ENCODE measurements at regions not wholly inside any gene's neighbourhood (a gene's known extent, or its start where the extent isn't known, plus 50 kb on each side); places are given as distances from the start of the nearest gene placed in this dataset.

- Mint-ChIP-seq H3K27me3 (peaks cover 6% of the 10 kb centered on the region), H3K27ac (no peak overlapping the region), H3K4me1 (ENCODE audit: low read depth) (peaks cover 6% of the 10 kb centered on the region), H3K36me3 (ENCODE audit: insufficient read depth) (no peaks in the 10 kb centered on the region), H3K4me3 (ENCODE audit: low read depth) (no peak overlapping the region), H3K9me3 (ENCODE audit: low read depth) (no peaks in the 10 kb centered on the region)
- no peak for TF ChIP-seq CTCF (IDR thresholded peaks at IDR 0.05; ENCODE audit: unreplicated experiment)
- no peak for DNase-seq (ENCODE audit: low spot score, unreplicated experiment)
Measured at GRCh38 chr9:85115473-85115872, 445.9 kb downstream of the NTRK2 start.

GRCh38 chr9:85114799-85115198 lies 445.3 kb downstream of the NTRK2 start:
- H3K9me3 Mint-ChIP-seq (ENCODE audit: low read depth): no peaks in the 10 kb centered on the region
- no peak for TF ChIP-seq CTCF (IDR thresholded peaks at IDR 0.05; ENCODE audit: unreplicated experiment)
- H3K36me3 Mint-ChIP-seq (ENCODE audit: insufficient read depth): no peaks in the 10 kb centered on the region
- H3K27me3 Mint-ChIP-seq: peaks cover 3% of the 10 kb centered on the region
- no peak overlapping the region for H3K4me3 Mint-ChIP-seq (ENCODE audit: low read depth)
- no peak for DNase-seq (ENCODE audit: low spot score, unreplicated experiment)
- no peak overlapping the region for H3K27ac Mint-ChIP-seq
- peaks cover 6% of the 10 kb centered on the region for H3K4me1 Mint-ChIP-seq (ENCODE audit: low read depth)

- H3K27ac Mint-ChIP-seq: no peak overlapping the region
- H3K4me3 Mint-ChIP-seq (ENCODE audit: low read depth): no peak overlapping the region
- H3K36me3 Mint-ChIP-seq (ENCODE audit: insufficient read depth): no peaks in the 10 kb centered on the region
- no peak for TF ChIP-seq CTCF (IDR thresholded peaks at IDR 0.05; ENCODE audit: unreplicated experiment)
- peaks cover 5% of the 10 kb centered on the region for H3K4me1 Mint-ChIP-seq (ENCODE audit: low read depth)
- DNase-seq (ENCODE audit: low spot score, unreplicated experiment): no peak
- no peaks in the 10 kb centered on the region for H3K9me3 Mint-ChIP-seq (ENCODE audit: low read depth)
- peaks cover 3% of the 10 kb centered on the region for H3K27me3 Mint-ChIP-seq
Measured at GRCh38 chr9:85112933-85113418, 443.4 kb downstream of the NTRK2 start.

GRCh38 chr9:85112391-85112790 lies 442.9 kb downstream of the NTRK2 start:
- Mint-ChIP-seq H3K27ac (no peak overlapping the region), H3K4me1 (ENCODE audit: low read depth) (peaks cover 5% of the 10 kb centered on the region), H3K36me3 (ENCODE audit: insufficient read depth) (no peaks in the 10 kb centered on the region), H3K9me3 (ENCODE audit: low read depth) (no peaks in the 10 kb centered on the region), H3K27me3 (peaks cover 3% of the 10 kb centered on the region), H3K4me3 (ENCODE audit: low read depth) (no peak overlapping the region)
- no peak for DNase-seq (ENCODE audit: low spot score, unreplicated experiment)
- no peak for TF ChIP-seq CTCF (IDR thresholded peaks at IDR 0.05; ENCODE audit: unreplicated experiment)

- Mint-ChIP-seq H3K9me3 (ENCODE audit: low read depth) (no peaks in the 10 kb centered on the region), H3K4me3 (ENCODE audit: low read depth) (no peak overlapping the region), H3K27me3 (no peaks in the 10 kb centered on the region), H3K27ac (no peak overlapping the region), H3K36me3 (ENCODE audit: insufficient read depth) (no peaks in the 10 kb centered on the region), H3K4me1 (ENCODE audit: low read depth) (peaks cover 5% of the 10 kb centered on the region)
- no peak for DNase-seq (ENCODE audit: low spot score, unreplicated experiment)
- no peak for TF ChIP-seq CTCF (IDR thresholded peaks at IDR 0.05; ENCODE audit: unreplicated experiment)
Measured at GRCh38 chr9:85108746-85109145, 439.2 kb downstream of the NTRK2 start.
